Hematopoietic multipotent progenitor cell treated with erythropoietin and hydrocortisone succinate and interleukin-3 and kit ligand, for 4 days (in vitro differentiated cells): ENCODE measurements at regions not wholly inside any gene's neighbourhood (a gene's known extent, or its start where the extent isn't known, plus 50 kb on each side); places are given as distances from the start of the nearest gene placed in this dataset.
A peak's percentile ranks its signal among the peaks of the same experiment; 100 is the strongest.

ENCODE experiments used
- DNase-seq: peaks from one replicate; pipeline ENCODE4 v3.0.0-alpha.2; 2015

DNA sequence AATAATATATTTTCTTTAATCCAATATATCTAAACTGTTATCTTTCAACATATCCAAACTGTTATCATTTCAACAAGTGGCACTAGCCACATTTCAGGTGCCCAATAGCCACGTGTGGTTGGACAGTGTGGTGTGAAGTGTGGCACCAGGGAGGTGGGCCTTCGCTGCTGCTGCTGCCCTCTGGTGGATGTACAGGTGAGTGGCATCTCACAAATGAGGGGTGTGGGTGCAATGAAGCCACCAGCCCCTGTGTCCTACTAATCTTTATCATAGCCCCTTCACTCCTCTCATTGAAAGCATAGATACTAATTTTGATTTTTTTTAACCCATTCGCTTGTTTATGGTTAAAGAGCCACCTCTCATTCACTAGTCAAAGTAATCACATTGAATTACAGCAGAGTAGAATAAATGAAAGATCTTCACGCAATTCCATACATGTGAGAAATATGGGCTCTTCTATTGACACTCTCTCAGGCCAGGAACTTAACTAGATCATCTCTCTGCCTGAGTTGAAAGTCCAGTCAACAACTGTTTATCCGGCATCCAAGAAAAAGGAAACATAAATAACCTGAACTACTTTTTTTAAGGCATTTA lies 499.2 kb downstream of the OMA1 start:
- peak; percentile 57 for DNase-seq

DNA sequence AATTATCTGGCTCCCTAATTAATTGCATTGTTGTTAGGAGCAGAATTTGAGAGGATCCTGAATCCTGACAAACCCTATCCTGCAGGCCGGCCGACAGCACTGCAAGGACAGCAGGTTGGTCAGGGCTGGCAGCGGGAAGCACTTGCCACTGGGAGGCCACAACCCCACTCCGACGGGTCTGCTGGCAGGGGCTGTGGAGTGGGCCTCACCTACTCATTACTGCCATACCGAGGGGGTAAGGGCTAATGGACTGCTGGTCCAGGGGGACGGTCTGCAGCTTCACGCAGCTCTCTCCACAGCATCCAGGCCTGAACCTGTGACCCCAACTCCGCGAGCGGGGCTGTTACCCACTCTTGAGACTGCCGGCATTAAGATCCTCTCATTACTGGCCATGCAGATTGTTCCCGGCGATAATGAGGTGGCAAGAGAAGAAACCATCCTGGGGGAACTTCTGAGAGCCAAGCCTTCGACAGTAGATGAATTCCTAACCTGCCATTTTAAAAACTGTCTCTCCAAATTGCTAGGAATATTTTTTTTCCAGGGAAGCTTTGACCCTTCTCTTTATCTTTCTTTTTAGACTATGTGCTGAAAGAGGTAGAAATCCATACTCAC lies 501.3 kb downstream of the OMA1 start:
- no peak for DNase-seq

DNA sequence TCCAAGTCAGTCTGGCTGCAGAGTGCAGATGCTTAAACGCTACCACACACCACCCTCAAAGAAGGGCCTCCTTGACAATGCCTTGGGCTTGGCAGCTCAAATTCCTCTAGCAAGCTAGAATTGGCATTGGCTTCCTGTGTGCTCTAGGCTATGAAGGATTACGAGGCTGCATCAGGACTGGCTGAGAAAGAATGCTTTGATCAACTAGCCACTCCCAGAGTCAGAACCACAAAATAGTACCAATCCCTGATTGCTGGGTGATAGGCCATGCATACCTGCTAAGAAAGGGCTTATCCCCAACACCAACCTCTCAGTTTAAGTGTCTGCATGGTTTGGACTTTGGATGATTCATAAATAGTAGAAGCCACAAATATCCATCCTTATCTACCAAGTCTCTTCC lies 504.9 kb downstream of the OMA1 start:
- no peak for DNase-seq

DNA sequence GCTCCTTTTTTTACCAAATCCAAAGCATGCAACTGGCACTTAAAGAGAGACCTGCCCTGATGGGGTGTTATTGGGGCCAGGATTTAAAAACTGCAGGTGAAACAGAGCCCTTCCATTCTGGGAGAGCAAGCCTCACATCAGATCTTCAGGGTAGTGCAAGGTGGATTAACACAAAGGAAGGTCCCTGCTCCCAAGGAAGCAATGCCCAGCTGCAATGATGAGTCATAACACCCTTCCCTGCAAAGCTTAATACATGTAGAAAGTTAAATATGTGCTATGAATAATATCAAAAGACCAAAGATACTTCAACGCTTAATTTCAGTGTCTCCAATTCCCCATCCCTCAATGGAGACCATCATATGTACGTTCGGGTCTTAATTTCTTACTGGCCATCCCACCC lies 508.0 kb downstream of the OMA1 start:
- DNase-seq = no peak

DNA sequence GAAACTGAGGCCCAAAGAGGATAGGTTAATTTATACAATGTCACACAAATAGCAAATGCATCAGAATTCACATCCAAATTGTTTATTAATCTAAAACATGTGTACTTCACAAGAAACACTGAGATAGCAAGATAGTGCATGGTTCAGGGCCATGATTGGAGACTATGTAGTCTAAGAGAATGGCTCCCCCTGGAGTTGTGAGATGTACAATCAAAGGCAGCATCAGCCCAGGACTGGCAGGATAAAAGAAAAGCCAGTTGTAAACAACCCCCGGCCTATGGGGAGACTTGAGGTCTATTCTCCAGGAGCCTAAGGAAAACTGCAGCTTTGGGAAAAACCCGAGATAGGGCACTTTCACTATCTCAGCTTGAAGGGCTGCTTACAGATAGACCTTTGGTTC lies 511.0 kb downstream of the OMA1 start:
- DNase-seq = peak; percentile 32

DNA sequence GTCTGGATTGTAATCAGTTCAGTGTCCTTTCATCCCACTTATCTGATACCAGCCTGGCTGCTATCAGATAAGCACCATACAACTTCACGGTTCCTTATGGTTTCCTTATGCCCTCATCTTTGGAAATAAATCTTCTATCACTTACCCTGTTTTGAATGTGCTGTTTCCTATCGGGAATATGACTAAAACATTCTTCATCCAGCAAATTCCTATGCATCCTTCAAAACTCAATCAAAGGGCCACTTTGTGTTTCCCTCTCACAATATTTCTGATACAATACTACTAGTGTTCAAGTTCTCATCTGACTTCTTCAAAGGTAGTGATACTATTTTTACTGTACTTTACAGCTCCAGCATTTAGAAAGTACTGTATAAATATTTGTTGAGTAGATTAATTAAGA lies 513.2 kb downstream of the OMA1 start:
- DNase-seq = no peak

DNA sequence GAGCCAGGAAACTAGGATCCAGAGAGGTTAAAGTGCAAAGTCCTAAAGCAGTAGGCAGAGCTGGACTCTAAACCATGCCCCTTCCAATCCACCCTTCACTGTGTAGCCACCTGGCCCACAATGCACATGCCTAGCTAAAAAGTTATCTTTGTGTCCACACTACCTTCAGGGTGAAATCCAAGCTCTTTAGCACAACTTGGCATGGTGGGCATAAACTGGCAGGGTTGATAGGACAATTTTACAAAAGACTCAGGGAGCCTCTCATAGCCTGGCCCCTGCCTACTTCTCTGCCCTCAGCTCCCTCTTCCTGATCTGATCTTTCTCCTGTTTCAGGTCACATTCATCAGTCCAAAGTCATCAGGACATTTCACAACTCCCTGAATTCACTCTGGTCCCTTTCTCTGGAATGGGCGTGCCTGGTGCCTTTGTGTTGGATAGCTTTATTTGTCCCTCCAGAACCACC lies 513.9 kb downstream of the OMA1 start:
- DNase-seq = no peak

DNA sequence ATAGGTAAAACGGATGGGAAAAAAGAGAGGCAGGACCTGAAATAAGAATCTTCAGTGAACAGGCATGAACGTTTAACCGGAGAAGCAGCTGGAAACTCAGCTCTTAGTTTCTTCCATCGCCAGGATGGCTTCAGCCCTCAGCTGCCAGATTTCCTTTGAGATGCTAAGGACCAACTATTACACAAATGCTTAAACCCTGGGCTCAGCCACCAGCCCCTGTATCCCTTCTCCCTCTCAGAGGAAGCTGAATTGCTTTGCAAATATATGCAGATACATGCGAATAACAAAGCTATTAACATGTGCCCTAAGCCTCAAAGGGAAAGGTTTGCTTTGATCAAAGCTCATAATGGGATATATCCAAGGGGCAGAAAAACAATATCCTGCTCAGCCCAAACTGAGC lies 515.1 kb downstream of the OMA1 start:
- DNase-seq = no peak

DNA sequence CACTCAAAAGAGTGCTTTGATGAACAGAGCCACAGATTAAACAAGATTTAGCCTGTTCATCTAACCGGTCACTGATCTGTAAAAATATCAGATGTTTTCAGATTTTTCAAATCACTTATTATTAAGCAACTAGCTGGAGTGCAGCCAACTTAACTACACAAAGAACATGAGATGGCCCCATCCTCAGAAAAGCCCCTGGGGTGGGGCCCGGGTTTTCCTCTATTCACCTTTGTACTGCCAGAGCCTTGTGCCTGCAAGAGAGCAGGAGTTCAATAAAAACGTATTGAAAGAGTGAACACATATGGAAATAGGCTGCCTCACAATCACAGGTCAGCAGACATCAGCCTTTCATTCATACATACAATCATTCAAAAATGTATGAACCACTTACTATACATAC lies 516.1 kb downstream of the OMA1 start:
- DNase-seq = no peak

DNA sequence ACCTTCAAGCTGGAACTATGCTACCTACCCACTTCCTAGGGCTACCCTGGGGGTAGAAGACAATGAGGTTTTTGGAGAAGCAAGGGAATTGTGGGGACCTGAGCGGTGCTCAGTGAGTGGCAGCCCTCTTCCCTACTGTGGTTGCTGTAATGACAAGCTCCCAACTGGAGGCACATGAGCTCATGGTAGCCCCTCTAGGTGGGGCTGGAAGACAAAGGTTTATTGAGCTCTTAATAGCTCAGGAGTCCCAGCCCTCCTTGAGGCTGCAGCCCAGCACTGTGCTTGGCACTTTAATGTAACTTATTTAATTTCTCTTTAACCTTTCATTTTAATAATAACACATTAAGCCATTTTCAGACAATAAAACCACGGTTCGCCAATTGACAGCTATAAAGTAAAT lies 528.9 kb downstream of the OMA1 start:
- DNase-seq = no peak

DNA sequence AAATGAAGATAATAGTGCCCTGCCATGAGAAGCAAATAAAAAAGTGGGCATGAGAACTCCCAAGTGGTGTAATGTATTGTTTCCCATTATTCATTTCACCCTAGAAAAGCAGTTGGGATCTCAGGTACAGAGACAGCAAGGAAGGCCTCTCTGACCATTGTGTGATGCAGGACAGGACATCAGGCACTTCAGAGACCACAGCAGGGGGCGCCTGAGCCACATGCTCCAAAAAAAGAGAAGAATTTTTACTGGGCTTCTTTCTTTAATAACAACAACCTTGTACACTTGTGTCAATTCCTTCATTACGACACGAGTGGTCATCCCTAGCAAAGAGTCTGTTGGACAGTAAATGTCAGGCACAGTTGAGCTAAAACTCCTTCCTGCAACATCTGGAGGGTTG lies 533.3 kb downstream of the OMA1 start:
- DNase-seq = peak; percentile 6

DNA sequence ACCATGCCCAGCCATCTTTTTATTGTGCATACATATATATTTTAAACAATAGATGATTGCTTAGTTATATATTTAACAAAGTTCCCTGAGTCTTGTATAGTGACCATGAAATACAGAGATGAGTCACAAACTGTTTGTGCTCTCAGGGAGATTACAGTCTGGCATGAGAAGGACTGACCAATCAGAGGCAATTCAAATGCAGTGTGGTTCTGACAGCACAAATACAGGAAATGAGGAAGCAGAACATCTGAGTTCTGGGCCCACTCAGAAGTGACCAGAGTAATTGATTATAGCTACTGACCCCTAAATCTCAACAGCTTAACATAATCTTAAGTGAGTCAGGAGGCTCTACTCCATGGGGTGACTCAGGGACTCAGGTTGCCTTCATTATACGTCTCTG lies 534.5 kb downstream of the OMA1 start:
- no peak for DNase-seq

DNA sequence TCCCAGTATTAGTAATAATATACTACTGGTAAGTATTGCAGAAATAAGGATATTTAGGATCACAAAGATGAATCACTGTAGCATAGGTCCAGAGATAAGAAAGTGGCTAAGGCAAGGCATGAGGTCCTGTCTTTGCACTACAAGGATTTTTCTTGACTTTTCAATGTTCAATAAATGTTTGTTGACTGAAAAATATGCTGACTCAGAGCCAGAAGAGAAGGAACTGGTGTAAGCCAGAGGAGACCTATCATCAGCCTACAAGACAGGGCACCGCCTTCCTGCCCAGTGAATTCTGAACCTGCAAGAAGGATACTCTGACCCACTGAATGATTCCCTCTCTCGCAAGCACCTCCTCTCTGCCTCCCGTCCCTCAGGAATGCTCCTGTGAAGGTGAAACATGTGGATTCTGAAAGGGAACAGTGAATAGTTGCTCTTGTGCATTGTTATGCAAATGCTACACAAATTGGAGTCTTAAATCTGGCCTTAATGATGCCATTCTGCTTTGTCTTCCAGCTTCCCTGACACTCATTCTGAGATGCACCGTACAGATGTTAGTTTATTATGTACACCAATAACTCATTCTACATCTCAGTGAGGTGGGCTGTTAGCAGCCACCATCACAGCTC lies 540.0 kb downstream of the OMA1 start:
- no peak for DNase-seq

DNA sequence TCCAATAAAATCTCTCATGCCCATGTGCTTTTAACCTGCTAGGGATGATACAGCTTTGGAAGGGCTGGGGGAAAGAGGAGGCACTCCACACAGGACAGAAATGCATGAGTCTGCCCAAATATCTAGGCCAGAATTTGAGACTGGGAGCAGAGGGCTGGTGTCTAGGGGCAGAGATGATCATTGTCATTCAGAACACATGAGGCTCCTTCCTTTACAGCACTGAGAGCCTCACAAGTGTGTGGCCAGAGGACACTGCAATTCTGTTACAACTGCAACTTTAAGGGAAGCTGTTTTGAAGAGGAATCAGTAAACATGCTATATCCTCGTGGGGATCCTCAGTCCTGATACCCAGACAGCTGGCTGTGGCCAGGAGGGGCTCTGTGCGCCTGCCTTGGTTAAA lies 541.3 kb downstream of the OMA1 start:
- peak; percentile 13 for DNase-seq

DNA sequence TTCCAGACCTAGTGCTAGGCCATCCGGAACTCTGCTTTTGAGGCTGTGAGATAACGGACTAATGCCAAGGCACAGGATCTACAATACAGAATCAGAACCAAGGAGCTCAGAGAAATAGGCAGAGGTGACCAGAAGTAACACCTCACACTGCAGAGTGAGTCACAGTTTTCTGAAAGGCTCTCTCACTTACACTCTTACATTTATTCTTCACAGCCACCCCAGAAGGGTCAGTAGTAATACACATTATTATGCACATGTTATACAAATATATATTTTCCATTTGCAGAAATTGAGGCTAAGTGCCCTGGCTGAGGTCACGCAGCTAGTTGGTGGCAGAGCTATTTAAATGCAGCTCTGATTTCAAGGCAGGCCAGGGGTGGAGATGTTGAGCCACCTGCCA lies 542.5 kb downstream of the OMA1 start:
- DNase-seq = no peak

DNA sequence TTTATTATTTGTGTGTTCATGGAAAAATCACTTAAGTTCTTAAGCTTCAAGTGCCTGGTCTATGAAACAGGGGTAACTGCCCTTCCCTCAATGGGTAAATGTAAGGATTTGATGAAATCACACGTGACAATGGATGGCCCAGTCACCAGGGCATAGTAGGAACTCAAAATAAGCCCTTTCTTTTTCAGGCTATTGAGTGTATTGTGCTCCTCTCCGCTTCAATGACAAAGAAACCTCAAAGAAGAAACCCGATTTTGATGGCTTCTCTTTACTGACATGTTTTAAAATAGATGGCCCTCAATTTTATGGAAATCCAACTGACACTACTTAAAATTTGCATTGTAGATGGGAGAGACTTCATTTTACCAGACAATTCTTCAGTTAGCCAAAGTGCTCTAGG lies 543.5 kb downstream of the OMA1 start:
- DNase-seq = no peak

DNA sequence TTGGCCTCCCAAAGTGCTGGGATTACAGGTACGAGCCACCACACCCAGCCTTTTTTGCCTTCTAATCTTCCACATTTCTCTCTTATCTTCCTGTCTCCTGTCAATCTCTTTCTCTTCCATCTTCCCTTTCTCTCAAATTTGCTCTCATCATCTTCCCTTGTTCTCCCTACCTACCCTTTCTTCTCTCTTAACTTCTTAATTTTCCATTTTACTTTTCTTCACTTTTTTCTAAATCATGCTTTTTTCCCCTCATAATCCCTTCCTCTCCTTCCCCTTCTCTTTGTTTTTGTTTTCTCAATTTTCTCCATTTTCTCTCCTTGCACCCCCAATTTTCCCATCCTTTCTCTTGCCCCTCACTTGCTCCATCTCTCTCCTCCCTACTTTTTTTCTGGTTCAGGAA lies 545.7 kb downstream of the OMA1 start:
- DNase-seq = no peak

DNA sequence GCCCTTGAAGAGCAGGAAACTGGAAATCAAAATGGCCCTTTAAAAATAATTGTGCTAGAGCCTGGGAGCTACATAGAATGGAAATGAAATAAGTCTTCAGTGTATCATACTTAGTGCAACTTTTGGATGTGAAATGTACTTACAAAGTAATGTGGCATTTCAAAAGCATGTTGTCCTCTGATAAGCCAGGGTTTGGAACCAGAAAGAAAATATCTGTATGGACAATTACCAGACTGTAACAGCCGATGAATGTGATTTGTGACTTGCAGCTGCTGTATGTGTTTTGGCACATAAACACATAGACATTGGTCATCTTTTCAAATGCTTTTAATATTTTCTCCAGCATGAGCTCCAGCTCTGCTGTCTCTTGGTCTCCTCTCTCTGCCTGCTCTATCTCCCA lies 546.4 kb downstream of the OMA1 start:
- DNase-seq = peak; percentile 18

DNA sequence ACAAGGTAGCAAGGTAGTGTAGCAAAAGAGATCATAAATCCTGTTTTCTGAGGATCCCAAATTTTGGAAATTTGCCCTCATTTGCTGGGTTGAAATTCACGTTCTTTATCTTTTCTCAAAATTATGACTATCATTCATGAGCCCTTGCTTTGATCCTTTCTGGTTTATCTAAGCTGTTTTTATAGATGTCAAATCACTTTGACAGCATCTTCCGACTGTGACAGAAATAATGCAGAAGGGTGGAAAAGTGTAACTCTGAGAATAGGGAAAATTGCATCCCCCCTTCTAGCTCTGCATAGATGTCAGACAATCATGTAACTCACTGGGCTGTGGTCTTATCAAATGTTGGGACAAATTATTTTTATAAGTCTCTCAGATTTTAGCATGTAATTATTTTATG lies 550.1 kb downstream of the OMA1 start:
- DNase-seq = no peak

DNA sequence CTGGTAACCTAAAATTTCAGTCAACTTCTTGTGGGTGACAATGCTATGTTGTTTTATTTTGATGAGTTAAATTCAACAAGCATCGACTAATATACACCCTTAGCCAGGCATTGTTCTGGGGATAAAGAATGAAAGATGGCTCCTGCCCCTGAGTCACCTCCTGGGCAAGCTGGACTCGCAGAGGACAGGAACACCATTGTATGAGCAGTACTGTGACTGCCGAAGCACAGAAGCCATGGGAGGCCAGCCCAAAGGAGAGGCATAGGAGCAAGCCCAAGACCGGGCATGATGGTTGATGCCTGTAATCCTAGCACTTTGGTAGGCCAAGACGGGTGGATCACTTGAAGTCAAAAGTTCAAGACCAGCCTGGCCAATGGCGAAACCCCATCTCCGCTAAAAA lies 555.2 kb downstream of the OMA1 start:
- no peak for DNase-seq

DNA sequence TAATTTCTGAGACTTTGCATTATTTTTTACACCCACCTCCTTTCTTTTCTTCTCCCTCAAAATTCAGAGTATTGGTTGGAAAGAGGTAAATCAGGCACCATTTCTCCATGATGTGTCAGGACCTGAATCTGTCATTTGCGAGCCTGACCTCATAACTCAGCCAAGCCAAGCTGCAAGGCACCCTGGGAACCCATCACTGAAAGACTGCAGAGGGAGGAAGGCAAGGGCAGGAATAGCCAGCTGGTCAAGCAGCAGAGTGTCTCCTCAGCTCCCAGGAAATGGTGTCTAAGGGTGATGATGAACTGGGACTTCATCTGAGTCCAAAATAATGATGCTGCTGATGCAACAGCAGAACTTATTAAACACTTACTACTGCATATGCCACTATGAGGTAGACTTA lies 556.6 kb downstream of the OMA1 start:
- no peak for DNase-seq

DNA sequence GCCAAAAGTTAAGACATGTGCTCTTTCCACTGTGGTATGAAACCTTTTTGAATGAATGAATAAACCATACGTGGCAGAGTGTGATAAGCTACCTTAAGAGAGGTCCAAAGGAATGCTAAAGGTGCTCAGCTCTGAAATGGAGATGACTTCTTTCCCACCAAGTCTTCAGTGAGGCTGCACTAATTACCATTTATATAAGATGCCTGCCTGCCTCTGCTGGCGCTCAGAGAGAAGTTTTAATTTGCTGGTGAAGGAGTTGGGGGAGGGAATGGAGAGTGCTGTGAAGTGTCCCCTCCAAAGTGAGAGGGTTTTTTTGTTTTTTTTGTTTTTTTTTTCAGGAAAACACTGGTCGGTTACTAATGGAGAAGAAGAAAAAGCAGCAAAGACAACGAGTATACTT lies 559.0 kb downstream of the OMA1 start:
- DNase-seq = no peak

DNA sequence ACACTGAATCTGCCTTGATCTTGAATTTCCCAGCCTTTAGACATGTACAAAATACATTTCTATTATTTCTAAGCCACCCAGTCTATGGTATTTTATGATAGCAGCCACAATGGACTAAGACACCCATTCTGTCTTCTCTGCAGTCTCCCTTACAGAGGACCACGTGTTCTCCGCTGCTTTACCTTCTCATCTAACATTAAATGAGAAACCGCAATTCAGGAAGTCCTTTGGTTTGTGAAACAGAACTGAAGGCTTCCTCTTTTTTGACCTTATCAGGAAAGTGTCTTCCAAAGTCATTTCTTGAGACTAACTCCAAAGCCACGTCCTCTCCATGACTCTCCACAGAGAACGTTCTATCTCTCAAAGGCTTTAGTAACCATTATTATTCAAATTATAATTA lies 560.1 kb downstream of the OMA1 start:
- DNase-seq = peak; percentile 83

DNA sequence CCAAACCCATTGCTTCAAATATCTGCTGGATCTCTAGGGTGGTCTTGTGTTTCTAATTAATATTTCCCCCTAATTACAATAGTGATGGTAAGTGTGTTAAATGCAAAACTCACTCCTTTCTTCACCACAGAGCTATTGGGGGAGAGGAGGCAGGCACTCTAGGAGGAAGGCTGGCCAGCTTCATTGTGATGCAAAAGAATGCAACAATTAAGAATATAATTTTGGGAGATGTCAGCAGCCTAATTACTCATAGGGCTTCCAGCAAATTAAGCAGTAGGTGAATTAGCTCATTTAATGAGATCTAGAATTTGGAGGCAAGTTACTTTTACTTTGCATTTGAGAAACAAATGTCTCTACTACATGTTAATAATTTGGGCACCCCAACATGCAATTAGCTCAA lies 560.4 kb upstream of the DAB1 start:
- DNase-seq = no peak

DNA sequence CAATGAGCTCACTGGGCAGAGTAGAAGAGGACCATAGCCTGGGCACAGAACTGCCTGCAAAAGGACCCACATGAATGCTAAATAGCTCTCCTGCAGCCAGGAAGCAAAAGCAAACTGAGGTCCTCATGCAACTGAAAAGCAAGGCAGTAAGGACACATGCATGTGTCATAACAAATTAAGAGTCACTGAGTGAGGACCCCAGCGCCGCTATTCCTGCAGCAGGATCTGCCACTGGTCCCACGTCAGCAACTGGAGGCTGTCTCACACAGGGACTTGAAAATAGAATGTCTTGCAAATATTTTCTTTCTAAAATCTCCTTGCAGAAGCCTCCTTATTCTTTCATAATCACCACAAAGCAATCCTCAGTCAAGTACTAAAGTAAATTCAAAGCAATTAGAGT lies 559.6 kb upstream of the DAB1 start:
- DNase-seq = no peak
